Epithelial cell of esophagus (primary cell): ENCODE measurements at regions not wholly inside any gene's neighbourhood (a gene's known extent, or its start where the extent isn't known, plus 50 kb on each side); places are given as distances from the start of the nearest gene placed in this dataset.

Experiments used
- DNase-seq: peaks from one replicate; pipeline ENCODE4 v3.0.0; 2010; ENCODE audit warnings: low read depth
- H3K4me3 ChIP-seq: 2 replicates; pipeline ENCODE4 v1.5.1; 2011; ENCODE audit warnings: mild to moderate bottlenecking, low read length, control low read depth
- CTCF ChIP-seq: IDR thresholded peaks from 2 replicates; pipeline ENCODE4 v1.5.1; 2011; ENCODE audit warnings: low read depth, mild to moderate bottlenecking, low read length, control low read depth, inconsistent platforms; ENCODE audit not compliant: insufficient read depth; ENCODE audit errors: missing control alignments

GRCh38 chr16:27692576-27692975 is 142.6 kb downstream of the KATNIP start:
- no peak for DNase-seq
- TF ChIP-seq CTCF, result no peak
- H3K4me3 ChIP-seq, result no peak overlapping the region

- no peak overlapping the region for H3K4me3 ChIP-seq
- no peak for DNase-seq
- TF ChIP-seq CTCF, result no peak
Measured at GRCh38 chr16:27695161-27695560, 145.2 kb downstream of the KATNIP start.

GRCh38 chr16:27698266-27698665 is 148.3 kb downstream of the KATNIP start:
- TF ChIP-seq CTCF, result peak; percentile 23
- no peak overlapping the region for H3K4me3 ChIP-seq
- no peak for DNase-seq

GRCh38 chr16:27698746-27699145 is 148.8 kb downstream of the KATNIP start:
- DNase-seq, result no peak
- no peak overlapping the region for H3K4me3 ChIP-seq
- no peak for TF ChIP-seq CTCF

- no peak for TF ChIP-seq CTCF
- DNase-seq, result no peak
- no peak overlapping the region for H3K4me3 ChIP-seq
Measured at GRCh38 chr16:27699540-27699939, 149.6 kb downstream of the KATNIP start.

GRCh38 chr16:27700304-27700995 is 150.5 kb downstream of the KATNIP start:
- DNase-seq, result no peak
- H3K4me3 ChIP-seq, result no peak overlapping the region
- no peak for TF ChIP-seq CTCF

GRCh38 chr16:27701381-27701780 is 151.4 kb downstream of the KATNIP start:
- no peak overlapping the region for H3K4me3 ChIP-seq
- DNase-seq, result no peak
- no peak for TF ChIP-seq CTCF
